GM20000 (cell line): ENCODE measurements at regions not wholly inside any gene's neighbourhood (a gene's known extent, or its start where the extent isn't known, plus 50 kb on each side); places are given as distances from the start of the nearest gene placed in this dataset.

Experiments
- DNase-seq: peaks from one replicate; pipeline ENCODE4 v3.0.0; 2012; ENCODE audit warnings: low spot score
- CTCF ChIP-seq: IDR thresholded peaks from 2 replicates; pipeline ENCODE4 v1.5.1; 2012; ENCODE audit warnings: mild to moderate bottlenecking, control low read depth; ENCODE audit errors: extremely low read depth, missing control alignments

GRCh38 chr4:174120446-174121295, 162.8 kb downstream of the FBXO8 start:
- peak; percentile 28 for DNase-seq
- peak; percentile 29 for TF ChIP-seq CTCF

GRCh38 chr4:174119830-174120229, 163.6 kb downstream of the FBXO8 start:
- no peak for TF ChIP-seq CTCF
- no peak for DNase-seq

- no peak for TF ChIP-seq CTCF
- DNase-seq = no peak
Measured at GRCh38 chr4:174119051-174119450, 164.4 kb downstream of the FBXO8 start.

GRCh38 chr4:174118171-174118570, 165.3 kb downstream of the FBXO8 start:
- TF ChIP-seq CTCF = no peak
- no peak for DNase-seq

GRCh38 chr4:174117445-174117844, 166.0 kb downstream of the FBXO8 start:
- no peak for DNase-seq

GRCh38 chr4:174116021-174116420, 167.4 kb downstream of the FBXO8 start:
- TF ChIP-seq CTCF = no peak
- DNase-seq = no peak

More at GRCh38 chr4:174117445-174117844, 166.0 kb downstream of the FBXO8 start:
- TF ChIP-seq CTCF = no peak

- TF ChIP-seq CTCF = no peak
- DNase-seq = no peak
Measured at GRCh38 chr4:174111422-174111821, 172.0 kb downstream of the FBXO8 start.
